ENCODE measurements at regions not wholly inside any gene's neighbourhood (a gene's known extent, or its start where the extent isn't known, plus 50 kb on each side); places are given as distances from the start of the nearest gene placed in this dataset.
"Not testable (repeated sequence)": the region's sequence is repeated elsewhere in the genome, so short reads cannot be mapped to it uniquely, and the experiment has no call there.

DNA sequence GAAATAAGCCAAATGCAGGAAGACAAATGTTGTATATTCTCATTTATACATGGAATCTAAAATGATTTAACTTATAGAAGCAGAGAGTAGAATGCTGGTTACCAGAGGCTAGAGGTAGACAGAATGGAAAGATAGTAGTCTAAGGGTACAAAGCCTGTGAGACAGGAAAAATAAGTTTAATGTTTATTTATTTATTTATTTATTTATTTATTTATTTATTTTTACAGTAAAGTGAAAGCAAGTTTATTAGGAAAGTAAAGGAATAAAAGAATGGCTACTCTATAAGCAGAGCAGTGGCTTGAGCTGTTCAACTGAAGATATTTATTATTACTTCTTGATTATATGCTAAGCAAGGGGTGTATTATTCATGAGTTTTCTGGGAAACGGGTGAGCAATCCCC, 203.2 kb downstream of the LAS1L start:
- DNase-seq = no peak

DNA sequence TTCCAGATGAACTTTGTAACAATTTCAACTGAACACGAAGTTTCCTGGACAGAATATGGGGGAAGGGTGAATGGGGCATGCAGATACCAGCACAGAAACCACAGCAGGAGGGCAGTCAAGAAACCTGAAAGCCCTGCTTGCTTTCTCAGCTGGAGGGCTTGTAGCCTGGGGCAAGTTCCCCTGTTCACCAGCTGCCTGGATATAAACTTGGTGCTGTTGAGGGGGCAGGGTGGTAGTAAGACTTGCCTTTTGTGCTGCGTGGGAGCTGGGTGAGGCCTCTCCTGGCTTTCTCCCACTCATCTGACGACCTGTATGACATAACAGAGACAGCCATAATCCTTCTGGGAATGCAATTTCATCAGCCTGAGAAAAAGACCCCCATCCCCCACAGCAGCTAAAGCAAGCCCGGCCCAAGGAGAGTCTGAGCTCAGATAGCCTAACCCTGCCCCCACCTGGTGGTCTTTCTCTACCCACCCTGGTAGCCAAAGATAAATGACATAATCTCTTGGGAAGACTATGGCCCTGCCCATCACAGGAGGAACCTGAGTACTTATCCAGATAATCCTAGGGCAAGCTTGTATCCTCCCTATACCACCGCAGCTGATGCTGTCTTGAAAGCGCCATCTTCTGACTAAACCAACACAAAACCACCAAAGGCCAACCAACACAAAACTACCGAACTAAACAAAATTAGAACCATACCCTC, 234.3 kb downstream of the LAS1L start:
- DNase-seq = no peak

DNA sequence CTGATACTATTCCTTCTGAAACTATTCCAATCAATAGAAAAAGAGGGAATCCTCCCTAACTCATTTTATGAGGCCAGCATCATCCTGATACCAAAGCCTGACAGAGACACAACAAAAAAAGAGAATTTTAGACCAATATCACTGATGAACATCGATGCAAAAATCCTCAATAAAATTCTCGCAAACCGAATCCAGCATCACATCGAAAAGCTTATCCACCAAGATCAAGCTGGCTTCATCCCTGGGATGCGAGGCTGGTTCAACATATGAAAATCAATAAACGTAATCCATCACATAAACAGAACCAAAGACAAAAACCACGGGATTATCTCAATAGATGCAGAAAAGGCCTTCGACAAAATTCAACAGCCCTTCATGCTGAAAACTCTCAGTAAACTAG, 251.7 kb downstream of the LAS1L start:
- DNase-seq = not testable (repeated sequence)

DNA sequence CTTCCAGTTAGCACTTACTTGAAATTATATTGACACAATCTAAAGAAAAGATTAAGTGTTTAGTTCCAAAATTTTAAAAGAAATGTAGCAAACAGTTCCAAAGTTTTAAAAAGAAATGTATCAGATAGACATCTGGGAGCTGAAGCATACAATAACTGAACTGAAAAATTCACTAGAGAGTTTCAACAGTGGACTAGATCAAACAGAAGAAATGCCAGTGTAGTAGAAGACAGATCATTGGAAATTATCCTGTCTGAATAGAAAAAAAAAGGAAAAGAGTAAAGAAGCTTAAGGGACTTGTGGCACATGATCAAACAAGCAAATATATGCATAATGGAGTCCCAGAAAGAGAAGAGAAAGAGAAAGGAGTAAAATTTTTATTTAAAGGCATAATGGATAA, 261.4 kb downstream of the LAS1L start:
- DNase-seq = no peak

DNA sequence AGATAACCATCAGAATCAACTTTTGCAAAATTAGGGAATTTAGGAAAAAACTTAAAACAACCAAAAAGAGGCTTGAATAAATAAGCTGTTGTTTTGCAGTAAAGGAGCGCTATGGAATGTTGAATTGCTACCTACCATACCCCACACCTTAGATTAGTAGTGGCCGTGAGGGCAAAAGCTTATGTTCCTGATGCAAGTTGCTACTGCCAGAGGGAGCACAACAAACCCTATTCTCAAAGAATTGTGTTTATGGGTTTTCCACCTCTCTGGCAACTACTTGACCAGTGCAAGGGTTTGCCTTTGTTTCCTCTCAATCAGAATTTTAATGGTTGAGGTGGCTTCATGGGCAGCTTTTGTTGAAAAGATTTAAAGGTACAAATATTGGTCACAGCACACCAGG, 268.1 kb downstream of the LAS1L start:
- DNase-seq = no peak

DNA sequence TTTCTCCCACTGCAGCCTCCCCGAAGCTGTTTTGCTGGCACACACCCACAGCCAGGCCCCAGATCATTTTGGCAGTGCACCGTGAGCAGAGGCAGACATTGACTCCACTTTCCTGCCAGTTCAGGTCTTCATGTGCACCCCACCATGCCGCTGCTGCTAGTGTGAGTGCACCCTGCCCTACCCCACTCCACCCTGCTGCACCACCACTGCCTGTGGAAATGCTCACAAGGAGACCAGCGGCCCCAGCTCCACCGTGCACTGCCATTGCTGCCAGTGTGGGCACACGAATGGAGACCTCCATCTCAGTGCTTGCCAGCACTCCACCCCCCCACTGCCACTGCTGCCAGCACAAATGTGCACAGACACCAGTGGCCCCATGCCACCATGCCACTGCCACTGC, 277.6 kb upstream of the ZC4H2 start:
- no peak for DNase-seq

DNA sequence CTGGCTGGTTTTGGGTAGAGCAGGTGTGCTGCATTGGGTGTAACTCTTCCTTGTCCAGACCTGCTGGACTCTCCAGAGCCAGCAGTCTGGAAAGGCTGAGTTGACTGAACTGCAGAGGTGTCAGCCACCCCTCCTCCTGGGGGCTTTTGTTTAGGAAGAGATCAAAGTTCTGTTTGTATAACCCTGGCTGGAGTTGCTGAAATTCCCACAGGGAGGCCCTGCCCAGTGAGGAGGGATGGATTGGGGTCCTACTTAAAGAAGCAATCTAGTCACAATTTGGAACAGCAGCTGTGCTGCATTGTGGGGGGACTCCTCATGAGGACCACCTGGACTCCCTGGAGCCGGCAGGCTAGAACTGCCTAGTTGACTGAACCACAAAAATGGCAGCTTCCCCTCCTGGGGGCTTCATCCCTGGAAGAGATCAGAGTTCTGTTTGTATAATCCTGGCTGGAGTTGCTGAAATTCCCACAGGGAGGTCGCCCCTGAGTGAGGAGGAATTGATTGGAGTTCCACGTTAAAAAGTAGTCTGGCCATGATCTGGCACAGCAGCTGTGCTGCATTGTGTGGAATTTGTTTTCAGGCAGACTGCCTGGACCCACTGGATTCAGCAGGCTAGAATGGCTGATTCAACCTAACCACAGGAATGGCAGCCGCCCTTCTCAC, 264.9 kb upstream of the ZC4H2 start:
- no peak for DNase-seq

DNA sequence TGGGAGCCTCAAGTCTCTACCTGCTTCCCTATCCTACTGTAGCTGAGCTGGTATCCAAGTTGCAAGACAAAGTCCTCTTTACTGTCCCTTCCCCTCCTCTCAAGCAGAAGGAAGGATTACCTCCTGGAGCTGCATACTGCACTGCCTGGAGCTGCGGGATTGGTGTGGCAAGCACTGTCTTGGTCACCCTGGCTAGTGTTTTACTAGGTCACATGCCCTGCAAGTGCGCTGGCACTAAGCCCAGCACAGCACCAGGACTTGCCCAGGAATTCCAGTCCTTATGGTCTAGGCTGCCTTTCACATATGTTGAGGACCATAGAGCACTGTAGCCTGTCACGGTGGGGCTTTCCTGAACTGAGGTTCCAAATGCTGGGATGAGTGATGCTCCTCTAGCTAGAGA, 227.3 kb upstream of the ZC4H2 start:
- DNase-seq = no peak

DNA sequence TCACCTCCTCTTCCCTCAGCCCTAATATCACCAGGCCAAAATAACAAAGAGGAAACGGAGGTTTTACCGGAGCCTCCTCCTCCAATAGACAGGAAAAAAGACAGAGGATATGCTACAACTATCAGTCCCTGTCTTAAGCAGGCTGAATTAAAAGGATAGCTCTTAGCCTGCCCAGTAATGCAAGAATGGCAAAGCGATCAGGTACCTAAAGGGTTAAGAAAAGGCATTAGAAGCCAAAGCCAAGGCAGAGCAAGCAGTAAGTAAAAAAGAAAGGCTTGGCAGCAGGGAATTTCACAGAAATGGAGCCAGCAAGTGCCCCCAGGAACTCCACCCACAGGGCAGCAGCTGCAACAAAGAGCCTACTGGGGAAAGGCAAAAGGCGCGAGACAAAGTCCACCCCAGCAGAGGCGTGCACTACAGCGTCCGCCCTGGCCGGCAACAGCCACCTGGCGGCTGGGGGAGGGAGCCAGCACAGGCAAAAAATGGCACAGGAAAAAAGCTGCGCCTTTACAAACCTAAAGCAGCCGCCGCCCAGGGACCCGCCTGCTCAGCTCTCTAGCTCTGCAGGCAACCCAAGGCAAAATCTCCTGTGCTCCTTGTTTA, 220.6 kb upstream of the ZC4H2 start:
- no peak for DNase-seq

DNA sequence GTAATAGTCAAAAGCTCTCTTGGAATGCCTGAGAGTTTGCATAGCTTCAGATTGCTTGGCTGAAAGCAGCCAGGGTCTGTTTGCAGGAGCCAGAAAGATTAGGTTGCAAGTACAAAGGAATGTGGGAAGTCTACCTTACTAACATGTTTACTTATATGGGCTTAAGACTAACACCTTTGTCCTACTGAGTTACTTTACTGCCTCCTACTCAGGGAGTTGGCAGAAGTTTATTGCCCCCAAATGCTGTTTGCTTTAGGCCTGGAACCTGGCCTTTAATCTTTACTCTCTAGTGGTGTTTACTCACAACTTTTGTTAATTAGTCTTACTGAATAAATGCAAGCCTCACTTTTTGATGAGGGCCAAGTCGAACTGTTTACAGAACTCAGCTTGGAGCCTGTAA, 219.4 kb upstream of the ZC4H2 start:
- DNase-seq = no peak

DNA sequence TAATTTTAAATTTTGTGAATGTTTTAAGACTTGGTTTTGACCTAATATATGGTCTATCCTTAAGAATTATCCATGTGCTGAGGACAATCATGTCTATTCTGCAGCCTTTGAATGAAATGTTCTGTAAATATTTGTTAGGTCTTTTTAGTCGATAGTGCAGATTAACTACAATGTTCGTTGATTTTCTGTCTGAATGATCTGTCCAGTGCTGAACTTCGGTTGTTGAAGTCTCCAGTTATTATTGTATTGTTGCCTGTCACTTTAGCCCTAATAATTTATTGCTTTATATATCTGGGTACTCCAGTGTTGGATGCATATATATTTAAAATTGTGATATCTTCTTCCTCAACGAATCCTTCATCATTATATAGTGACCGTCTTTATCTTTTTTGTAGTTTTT, 218.3 kb upstream of the ZC4H2 start:
- DNase-seq = no peak

DNA sequence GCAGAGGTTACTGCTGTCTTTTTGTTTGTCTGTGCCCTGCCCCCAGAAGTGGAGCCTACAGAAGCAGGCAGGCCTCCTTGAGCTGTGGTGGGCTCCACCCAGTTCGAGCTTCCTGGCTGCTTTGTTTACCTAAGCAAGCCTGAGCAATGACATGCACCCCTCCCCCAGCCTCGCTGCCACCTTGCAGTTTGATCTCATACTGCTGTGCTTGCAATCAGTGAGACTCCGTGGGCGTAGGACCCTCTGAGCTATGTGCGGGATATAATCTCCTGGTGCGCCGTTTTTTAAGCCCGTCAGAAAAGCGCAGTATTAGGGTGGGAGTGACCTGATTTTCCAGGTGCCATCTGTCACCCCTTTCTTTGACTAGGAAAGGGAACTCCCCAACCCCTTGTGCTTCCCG, 187.1 kb upstream of the ZC4H2 start:
- DNase-seq = not testable (repeated sequence)

DNA sequence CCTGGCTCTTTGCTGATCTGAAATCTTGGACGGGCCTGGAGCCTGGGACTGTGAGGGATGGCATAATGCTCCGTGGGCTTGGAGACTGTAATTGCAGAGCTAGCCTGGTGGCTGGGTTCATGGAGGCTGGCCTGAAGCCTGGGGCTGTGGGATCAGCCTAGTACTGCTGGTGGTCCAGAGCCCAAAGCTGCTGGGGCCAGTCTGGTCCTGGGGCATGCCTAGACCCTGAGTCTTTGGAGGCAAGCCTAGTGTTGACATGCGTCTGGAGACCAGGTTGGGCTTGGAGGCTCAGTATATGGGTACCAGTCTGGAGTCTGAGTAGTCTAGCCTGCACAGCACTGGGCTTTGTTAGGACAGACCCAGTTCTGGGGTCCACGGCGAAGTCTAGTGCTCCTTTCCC, 172.0 kb upstream of the ZC4H2 start:
- DNase-seq = no peak

DNA sequence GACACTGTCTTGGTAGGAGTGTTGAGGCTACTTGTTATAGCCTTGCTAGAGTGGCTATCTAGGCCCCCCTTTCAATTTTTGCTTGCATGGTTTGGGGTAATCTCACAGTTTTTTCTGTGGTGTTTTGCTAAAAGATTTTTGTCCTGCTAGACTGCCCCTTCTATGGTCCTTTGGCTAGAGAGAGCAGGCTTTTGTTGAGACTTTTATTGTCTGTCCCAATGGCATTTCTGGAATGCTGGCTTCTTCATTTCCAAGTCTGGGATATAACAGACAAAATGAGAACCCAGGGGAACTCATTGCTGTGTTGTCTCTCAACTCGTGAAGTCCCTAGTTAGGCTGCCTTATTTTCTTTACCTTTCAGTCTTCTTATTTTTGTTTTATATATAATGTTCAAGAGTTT, 160.2 kb upstream of the ZC4H2 start:
- no peak for DNase-seq

DNA sequence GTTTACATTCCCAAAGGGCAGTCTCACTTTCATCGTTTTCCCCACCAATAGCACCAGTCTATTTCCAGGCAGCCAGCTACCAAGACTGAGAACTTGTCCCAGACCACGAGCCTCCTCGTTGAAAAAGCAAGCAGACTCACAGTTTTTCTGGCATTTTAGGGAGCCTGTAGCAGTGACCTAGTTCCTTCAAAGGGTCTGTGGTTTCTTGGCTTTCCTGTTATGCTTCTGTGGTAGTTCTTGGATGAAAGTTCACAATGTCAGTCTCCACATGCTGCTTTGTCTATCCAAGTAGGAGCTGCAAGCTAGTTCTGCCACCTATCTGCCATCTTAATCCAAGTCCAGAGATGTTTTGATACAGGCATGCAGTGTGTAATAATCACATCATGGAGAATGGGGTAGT, 151.6 kb upstream of the ZC4H2 start:
- DNase-seq = no peak

DNA sequence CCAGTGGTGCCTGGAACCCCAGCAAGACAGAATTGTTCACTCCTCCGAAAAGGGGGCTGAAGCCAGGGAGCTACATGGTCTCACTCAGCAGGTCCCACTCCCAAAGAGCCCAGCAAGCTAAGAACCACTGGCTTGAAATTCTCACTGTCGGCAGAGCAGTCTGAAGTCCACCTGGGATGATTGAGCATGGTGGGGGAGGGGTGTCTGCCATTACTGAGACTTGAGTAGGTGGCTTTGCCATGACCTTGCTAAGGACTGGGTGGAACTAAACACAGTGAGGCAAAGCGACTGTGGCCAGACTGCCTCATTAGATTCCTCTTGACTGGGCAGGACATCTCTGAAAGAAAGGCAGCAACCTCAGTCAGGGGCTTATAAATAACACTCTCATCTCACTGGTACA, 122.6 kb upstream of the ZC4H2 start:
- DNase-seq = no peak

DNA sequence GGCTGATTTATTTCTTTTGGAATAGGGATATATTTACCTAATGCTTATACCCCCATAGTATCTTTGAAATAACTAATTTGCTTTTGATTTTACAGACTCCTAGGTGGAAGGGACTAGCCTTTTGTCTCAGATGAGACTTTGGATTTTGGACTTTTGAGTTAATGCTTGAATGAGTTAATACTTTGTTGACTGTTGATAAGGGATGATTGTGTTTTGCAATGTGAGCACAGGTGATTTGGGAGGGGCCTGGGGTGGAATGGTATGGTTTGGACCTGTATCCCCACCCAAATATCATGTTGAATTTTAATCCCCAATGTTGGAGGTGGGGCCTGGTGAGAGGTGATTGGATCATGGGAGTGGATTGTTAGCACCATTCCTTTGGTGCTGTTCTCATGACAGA, 117.4 kb upstream of the ZC4H2 start:
- DNase-seq = no peak

DNA sequence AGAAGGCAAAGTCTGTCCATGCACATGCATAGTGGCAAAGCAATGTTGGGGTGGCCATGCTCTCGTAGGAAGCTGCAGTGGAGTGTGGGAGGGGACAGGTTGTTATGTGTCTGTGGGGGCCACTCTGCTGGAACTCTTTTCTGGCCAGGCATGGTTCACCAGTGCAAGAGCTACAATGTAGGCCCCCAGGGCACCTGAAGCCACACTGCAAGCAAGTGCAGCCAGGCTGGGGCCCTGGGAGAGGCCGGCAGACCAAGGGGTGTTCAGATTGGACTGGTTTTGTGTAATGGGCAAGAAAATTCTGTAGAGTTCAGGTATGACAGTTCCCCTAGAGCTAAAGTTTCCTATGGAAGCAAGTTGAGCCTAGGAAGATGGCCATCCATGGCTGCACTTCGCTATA, 97.0 kb upstream of the ZC4H2 start:
- DNase-seq = no peak

DNA sequence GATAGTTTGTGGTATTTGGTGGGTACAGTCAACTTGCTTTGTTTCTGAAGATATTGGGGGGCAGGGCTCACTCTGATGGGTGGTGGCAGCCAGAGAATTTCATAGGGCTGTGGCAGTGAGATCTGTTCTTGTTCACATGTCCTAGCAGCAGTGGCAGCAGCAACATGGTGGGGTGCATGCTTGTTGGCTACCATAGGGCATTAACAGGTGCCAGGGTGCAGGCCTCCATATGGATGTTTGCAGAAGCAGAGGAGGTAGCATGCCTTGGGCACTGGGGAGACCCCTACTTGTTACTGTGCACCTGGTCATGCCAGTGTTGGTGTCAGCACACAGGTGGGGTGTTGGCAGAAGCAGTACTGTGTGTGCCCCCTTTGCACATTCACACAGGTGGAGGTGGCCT, 96.3 kb upstream of the ZC4H2 start:
- DNase-seq = no peak

DNA sequence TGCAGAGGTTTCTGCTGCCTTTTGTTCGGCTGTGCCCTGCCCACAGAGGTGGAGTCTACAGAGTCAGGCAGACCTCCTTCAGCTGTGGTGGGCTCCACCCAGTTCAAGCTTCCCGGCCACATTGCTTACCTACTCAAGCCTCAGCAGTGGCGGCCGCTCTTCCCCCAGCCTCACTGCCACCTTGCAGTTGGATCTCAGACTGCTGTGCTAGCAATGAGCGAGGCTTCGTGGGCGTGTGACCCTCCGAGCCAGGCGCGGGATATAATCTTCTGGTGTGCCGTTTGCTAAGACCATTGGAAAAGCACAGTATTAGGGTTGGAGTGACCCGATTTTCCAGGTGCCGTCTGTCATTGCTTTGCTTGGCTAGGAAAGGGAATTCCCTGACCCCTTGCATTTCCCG, 82.4 kb upstream of the ZC4H2 start:
- not testable (repeated sequence) for DNase-seq

DNA sequence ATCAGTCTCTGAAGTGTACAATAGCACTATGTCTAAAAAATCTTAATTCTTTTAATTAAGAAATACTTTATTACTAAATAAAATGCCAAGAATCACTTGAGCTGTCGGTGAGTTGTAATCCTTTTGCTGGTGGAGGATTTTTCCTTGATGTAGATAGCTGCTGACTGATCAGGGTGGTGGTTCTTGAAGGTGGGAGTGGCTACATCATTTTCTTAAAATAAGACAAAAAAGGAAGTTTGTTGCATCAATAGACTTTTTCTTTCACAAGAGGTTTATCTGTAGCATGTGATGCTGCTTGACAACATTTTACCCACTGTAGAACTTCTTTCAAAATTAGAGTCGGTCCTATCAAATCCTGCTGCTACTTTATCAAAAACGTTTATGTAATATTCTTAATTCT, 68.8 kb upstream of the ZC4H2 start:
- no peak for DNase-seq

DNA sequence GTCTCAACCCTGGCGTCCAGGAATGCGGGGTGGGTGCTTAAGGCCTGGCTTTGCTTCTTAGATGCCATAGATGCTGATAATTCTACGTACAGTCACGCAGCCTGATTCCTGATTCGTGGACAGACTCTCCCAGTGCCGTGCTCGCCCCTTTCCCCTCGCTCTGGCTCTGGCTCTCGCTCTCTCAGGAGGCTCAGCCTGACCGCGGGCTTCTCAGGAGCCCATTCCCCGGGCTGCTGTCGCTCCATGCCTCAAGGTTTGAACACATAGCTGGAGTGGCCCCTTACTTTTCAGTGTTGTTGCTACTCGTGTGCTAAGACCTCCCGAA, 59.2 kb upstream of the ZC4H2 start:
- DNase-seq = no peak

DNA sequence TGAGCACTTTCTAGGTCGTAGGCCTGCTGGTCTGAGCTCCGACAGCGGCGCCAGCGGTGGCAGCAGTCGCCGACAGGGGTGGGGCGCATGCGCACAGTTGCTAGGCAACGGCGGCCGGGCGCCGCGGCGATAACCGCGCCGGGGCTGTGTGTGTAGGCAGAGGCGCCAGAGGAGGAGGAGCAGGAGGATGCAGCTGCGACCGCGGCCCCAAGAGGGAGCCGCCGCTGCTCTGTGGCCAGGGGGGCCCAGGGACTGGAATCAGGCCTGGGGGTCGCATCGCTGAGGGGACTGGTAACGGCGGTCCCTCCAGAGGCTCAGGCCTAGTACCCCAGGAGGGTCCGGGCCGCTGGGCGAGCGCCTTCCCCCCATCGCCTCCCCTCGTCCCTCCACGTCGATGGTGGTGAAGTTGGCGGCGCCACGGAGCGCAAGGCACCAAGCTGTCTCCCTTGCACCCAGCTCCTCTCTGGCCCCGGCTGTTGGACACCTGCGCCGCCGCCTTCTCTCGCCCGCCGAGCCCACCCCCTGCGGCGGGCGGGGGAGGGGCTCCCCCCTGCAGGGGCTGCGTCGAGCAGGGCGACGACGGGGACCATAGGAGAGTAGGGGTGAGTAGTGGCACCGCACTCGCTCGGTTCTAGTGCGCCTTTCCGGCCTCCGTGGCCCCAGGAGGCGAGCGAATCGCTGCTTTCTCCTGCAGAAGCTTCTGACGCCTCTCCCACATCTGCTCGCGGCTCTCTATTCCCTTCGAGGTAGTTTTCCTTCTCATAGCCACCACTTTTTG, 58.6 kb upstream of the ZC4H2 start, which contains the start of gene ZC3H12B:
TSS of gene ZC3H12B (plus strand) at position 159 of the 778 bp plus-strand sequence.
- peak; percentile 2 for DNase-seq

DNA sequence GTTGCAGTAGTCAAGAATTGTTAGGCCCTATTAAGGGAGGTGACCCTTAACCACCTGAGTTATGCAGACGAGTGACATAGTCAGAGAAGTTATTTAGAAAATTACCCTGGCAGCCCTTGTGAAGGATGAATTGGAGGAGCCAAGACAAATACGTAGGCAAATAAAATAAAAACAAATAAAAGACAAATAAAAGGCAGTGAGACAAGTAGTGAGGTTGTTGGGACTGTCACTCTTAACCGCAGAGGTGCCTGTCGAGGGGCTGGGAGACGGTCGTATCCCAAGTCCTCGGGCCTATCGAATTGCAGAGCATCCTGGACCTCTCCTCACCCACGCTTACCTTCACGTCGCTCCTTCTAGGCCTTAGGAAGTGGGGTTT, 58.0 kb upstream of the ZC4H2 start:
- no peak for DNase-seq
